Stomach (tissue), 4 donors: ENCODE measurements at regions not wholly inside any gene's neighbourhood (a gene's known extent, or its start where the extent isn't known, plus 50 kb on each side); places are given as distances from the start of the nearest gene placed in this dataset.

Source experiments
- EP300 ChIP-seq: sonication (generic); formaldehyde crosslinking; IDR thresholded peaks from one replicate; pipeline ENCODE4 v1.6.1; 2017; ENCODE audit warnings: antibody characterized with exemption
- POLR2A ChIP-seq, 4 donors: fragments of 450-650 bp; IDR thresholded peaks; one replicate each; pipeline ENCODE4 v1.6.1; 2016; ENCODE audit warnings: antibody characterized with exemption in 4 of 4, control low read depth in 2 of 4, mild to moderate bottlenecking in 1 of 4, moderate library complexity in 1 of 4
- TF ChIP-seq, protein P1 (sequence below), 7 experiments: fragments of 450-650 bp in 4 of 7; fragments of 200-600 bp in 3 of 7; sonication (generic) in 3 of 7; IDR thresholded peaks; one replicate each; pipeline ENCODE4 v1.5.1; 2016 to 2019; ENCODE audit warnings: antibody characterized with exemption in 7 of 7, control low read depth in 2 of 7, mild to moderate bottlenecking in 1 of 7

DNA sequence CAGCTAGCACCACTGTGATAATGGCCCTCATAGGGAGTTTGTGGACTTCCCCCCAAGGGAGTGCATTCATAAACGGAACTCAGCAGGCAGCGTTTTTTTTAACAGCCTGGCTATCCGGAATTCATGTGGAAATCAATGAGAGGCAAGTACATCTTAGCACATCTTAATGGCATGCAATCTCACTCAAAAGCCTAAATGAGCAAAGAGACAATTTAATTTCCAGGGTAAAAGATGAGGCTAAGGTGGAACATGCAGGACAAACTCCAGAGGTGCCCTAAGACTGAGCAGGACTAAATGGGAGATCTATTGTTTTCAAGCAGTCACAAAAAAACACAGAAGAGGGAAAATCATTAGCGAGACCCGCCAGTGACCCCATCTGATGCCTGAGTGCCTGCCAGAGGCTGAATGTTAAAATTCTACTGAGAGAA, 243.5 kb upstream of the KCNIP4 start:
- no peak for TF ChIP-seq EP300
- TF ChIP-seq, protein P1, sequence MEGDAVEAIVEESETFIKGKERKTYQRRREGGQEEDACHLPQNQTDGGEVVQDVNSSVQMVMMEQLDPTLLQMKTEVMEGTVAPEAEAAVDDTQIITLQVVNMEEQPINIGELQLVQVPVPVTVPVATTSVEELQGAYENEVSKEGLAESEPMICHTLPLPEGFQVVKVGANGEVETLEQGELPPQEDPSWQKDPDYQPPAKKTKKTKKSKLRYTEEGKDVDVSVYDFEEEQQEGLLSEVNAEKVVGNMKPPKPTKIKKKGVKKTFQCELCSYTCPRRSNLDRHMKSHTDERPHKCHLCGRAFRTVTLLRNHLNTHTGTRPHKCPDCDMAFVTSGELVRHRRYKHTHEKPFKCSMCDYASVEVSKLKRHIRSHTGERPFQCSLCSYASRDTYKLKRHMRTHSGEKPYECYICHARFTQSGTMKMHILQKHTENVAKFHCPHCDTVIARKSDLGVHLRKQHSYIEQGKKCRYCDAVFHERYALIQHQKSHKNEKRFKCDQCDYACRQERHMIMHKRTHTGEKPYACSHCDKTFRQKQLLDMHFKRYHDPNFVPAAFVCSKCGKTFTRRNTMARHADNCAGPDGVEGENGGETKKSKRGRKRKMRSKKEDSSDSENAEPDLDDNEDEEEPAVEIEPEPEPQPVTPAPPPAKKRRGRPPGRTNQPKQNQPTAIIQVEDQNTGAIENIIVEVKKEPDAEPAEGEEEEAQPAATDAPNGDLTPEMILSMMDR (IDR thresholded peaks at IDR 0.05), result no peak
- TF ChIP-seq POLR2A (IDR thresholded peaks at IDR 0.05), result no peak
